A549 (cell line): ENCODE measurements at regions not wholly inside any gene's neighbourhood (a gene's known extent, or its start where the extent isn't known, plus 50 kb on each side); places are given as distances from the start of the nearest gene placed in this dataset.

Source experiments
- ATAC-seq, 2 experiments: fragments of 200-7000 bp in 1 of 2; fragments of >200 bp in 1 of 2; cut with Nextera tagmentation in 1 of 2; cut with Tn5 transposase in 1 of 2; 3 replicates each; pipeline versions ENCODE4 v1.8.0 to v1.9.1; 2018 to 2020; ENCODE audit warnings: mild to moderate bottlenecking in 1 of 2, moderate library complexity in 1 of 2
- CTCF ChIA-PET: fragments of 300-600 bp; sonication (Branson Sonifier 250); formaldehyde crosslinking; extraction: SDS; loops from one replicate; lab custom pipeline; 2021; ENCODE audit warnings: antibody characterized with exemption, inconsistent platforms; lab: Yijun Ruan, JAX
- POLR2A ChIA-PET: fragments of 350-600 bp; formaldehyde crosslinking; extraction: SDS; loops from one replicate; lab custom pipeline; 2021; ENCODE audit warnings: antibody characterized with exemption, inconsistent platforms; lab: Yijun Ruan, JAX
- DNase-seq, 2 experiments: peaks; one replicate each; pipeline versions ENCODE4 v3.0.0 to v3.0.0-alpha.2; 2011 to 2016; ENCODE audit warnings: low read depth in 1 of 2, low spot score in 1 of 2
- FAIRE-seq: peaks from 2 replicates; lab custom pipeline; 2011; peaks lifted over from hg19 to GRCh38; lab: Jason Lieb, UNC
- H3K27ac ChIP-seq, 2 experiments: fragments of >200 bp; sonication (Bioruptor Twin); formaldehyde crosslinking; 3 replicates each; pipeline ENCODE4 v1.5.1; 2016 to 2017
- H3K4me1 ChIP-seq: fragments of >200 bp; sonication (Bioruptor Twin); formaldehyde crosslinking; 3 replicates; pipeline ENCODE4 v1.6.1; 2016
- H3K4me2 ChIP-seq: fragments of >200 bp; sonication (Bioruptor Twin); formaldehyde crosslinking; 3 replicates; pipeline ENCODE4 v1.6.1; 2016
- H3K4me3 ChIP-seq: fragments of >200 bp; sonication (Bioruptor Twin); formaldehyde crosslinking; 3 replicates; pipeline ENCODE4 v1.5.1; 2016
- H3K9me3 ChIP-seq: fragments of >200 bp; sonication (Bioruptor Twin); formaldehyde crosslinking; 3 replicates; pipeline ENCODE4 v1.6.1; 2016
- BHLHE40 ChIP-seq: IDR thresholded peaks from 2 replicates; pipeline ENCODE4 v1.6.1; 2012; ENCODE audit warnings: low read depth, low read length, inconsistent platforms
- CBX8 ChIP-seq: fragments of 200-600 bp; sonication (generic); IDR thresholded peaks from 2 replicates; pipeline ENCODE4 v1.6.1; 2016
- CEBPB ChIP-seq, 2 experiments: fragments of >200 bp in 1 of 2; sonication (Bioruptor Twin) in 1 of 2; formaldehyde crosslinking in 1 of 2; IDR thresholded peaks; 2 replicates each; pipeline ENCODE4 v1.6.1; 2012 to 2016
- CHD2 ChIP-seq: fragments of 150-350 bp; IDR thresholded peaks from 2 replicates; pipeline ENCODE4 v1.6.1; 2014; ENCODE audit warnings: low read length; ENCODE audit not compliant: partially characterized antibody
- EHMT2 ChIP-seq: fragments of 200-600 bp; sonication (generic); IDR thresholded peaks from 2 replicates; pipeline ENCODE4 v1.6.1; 2016; ENCODE audit warnings: antibody characterized with exemption, low read depth, mild to moderate bottlenecking, moderate library complexity
- EP300 ChIP-seq, 2 experiments: fragments of >200 bp; sonication (Bioruptor Twin); formaldehyde crosslinking; IDR thresholded peaks; 2 replicates in 1 of 2; 3 replicates in 1 of 2; pipeline ENCODE4 v1.6.1; 2016 to 2017
- HDAC2 ChIP-seq: fragments of 200-600 bp; sonication (generic); IDR thresholded peaks from 2 replicates; pipeline ENCODE4 v1.6.1; 2016
- HEYL ChIP-seq: fragments of 250-450 bp; sonication (Bioruptor Pico); IDR thresholded peaks from 2 replicates; pipeline ENCODE4 v1.8.0; 2021; ENCODE audit warnings: mild to moderate bottlenecking, moderate library complexity
- HOXB5 ChIP-seq: fragments of 250-450 bp; sonication (Bioruptor Pico); IDR thresholded peaks from 2 replicates; pipeline ENCODE4 v1.5.0; 2020; ENCODE audit warnings: mild to moderate bottlenecking, moderate library complexity
- MAZ ChIP-seq: fragments of 150-350 bp; IDR thresholded peaks from 2 replicates; pipeline ENCODE4 v1.6.1; 2014; ENCODE audit warnings: antibody characterized with exemption, low read depth, low read length, borderline replicate concordance
- MYC ChIP-seq: IDR thresholded peaks from 2 replicates; pipeline ENCODE4 v1.6.1; 2012; ENCODE audit warnings: mild to moderate bottlenecking, inconsistent platforms, low read length, improper control_type of control experiment, borderline replicate concordance
- NPAS2 ChIP-seq: fragments of 250-450 bp; sonication (Bioruptor Pico); IDR thresholded peaks from 2 replicates; pipeline ENCODE4 v1.8.0; 2022; ENCODE audit warnings: mild to moderate bottlenecking, moderate library complexity, borderline replicate concordance
- PBX3 ChIP-seq: IDR thresholded peaks from 2 replicates; pipeline ENCODE4 v1.6.1; 2012
- PHF8 ChIP-seq: fragments of 200-600 bp; sonication (generic); IDR thresholded peaks from 2 replicates; pipeline ENCODE4 v1.6.1; 2016; ENCODE audit warnings: low read depth, mild to moderate bottlenecking, antibody characterized with exemption, moderate library complexity, borderline replicate concordance
- RAD21 ChIP-seq, 2 experiments: fragments of >200 bp in 1 of 2; sonication (Bioruptor Twin) in 1 of 2; formaldehyde crosslinking in 1 of 2; IDR thresholded peaks in 1 of 2; conservative IDR thresholded peaks in 1 of 2; 2 replicates in 1 of 2; 3 replicates in 1 of 2; pipeline ENCODE4 v1.6.1; 2012 to 2018; ENCODE audit warnings: inconsistent platforms in 1 of 2
- RARB ChIP-seq: fragments of 250-450 bp; sonication (Bioruptor Pico); IDR thresholded peaks from 2 replicates; pipeline ENCODE4 v1.8.0; 2021; ENCODE audit warnings: mild to moderate bottlenecking, moderate library complexity
- SMC3 ChIP-seq: fragments of >200 bp; sonication (Bioruptor Twin); formaldehyde crosslinking; IDR thresholded peaks from 3 replicates; pipeline ENCODE4 v1.6.1; 2018; ENCODE audit warnings: inconsistent platforms
- TFCP2L1 ChIP-seq: fragments of 250-450 bp; sonication (Bioruptor Pico); IDR thresholded peaks from 2 replicates; pipeline ENCODE4 v1.5.0; 2021; ENCODE audit warnings: mild to moderate bottlenecking
- ZC3H11A ChIP-seq: fragments of 450-650 bp; IDR thresholded peaks from 2 replicates; pipeline ENCODE4 v1.6.1; 2014; ENCODE audit warnings: antibody characterized with exemption, mild to moderate bottlenecking
- ZFP36 ChIP-seq: fragments of 450-650 bp; IDR thresholded peaks from 2 replicates; pipeline ENCODE4 v1.6.1; 2014; ENCODE audit warnings: borderline replicate concordance; ENCODE audit not compliant: partially characterized antibody
- WGBS: methylation state at CpG from one replicate; pipeline ENCODE4 v1.1.6; 2017; ENCODE audit errors: missing lambda C conversion rate; 5-methylcytosine and 5-hydroxymethylcytosine counted together
- TF ChIP-seq, protein P1 (sequence below): fragments of 250-450 bp; sonication (Bioruptor Pico); IDR thresholded peaks from 2 replicates; pipeline ENCODE4 v1.5.0; 2020; ENCODE audit warnings: low read depth, mild to moderate bottlenecking, moderate library complexity
- TF ChIP-seq, protein P2 (sequence below): fragments of >200 bp; sonication (Bioruptor Twin); formaldehyde crosslinking; IDR thresholded peaks from 3 replicates; pipeline ENCODE4 v1.6.1; 2016
- TF ChIP-seq, protein P3 (sequence below): fragments of 200-600 bp; sonication (generic); IDR thresholded peaks from 2 replicates; pipeline ENCODE4 v1.6.1; 2016; ENCODE audit warnings: antibody characterized with exemption, mild to moderate bottlenecking, moderate library complexity
- TF ChIP-seq, protein P4 (sequence below): fragments of >200 bp; sonication (Bioruptor Twin); formaldehyde crosslinking; IDR thresholded peaks from 2 replicates; pipeline ENCODE4 v1.6.1; 2016
- TF ChIP-seq, protein P5 (sequence below): fragments of 450-650 bp; IDR thresholded peaks from 2 replicates; pipeline ENCODE4 v1.6.1; 2014; ENCODE audit warnings: antibody characterized with exemption
- TF ChIP-seq, protein P6 (sequence below): fragments of >200 bp; sonication (Bioruptor Twin); formaldehyde crosslinking; IDR thresholded peaks from 3 replicates; pipeline ENCODE4 v1.5.1; 2016

- no peaks in the 10 kb centered on the region for H3K4me1 ChIP-seq
- POLR2A ChIA-PET: no interaction called here
- FAIRE-seq (no peak), DNase-seq (no peak)
- no peak overlapping the region for H3K4me3 ChIP-seq
- 6% methylated on average over 1 of the region's 1 CpG for WGBS
- H3K9me3 ChIP-seq: no peaks in the 10 kb centered on the region
- TF ChIP-seq, protein P1, sequence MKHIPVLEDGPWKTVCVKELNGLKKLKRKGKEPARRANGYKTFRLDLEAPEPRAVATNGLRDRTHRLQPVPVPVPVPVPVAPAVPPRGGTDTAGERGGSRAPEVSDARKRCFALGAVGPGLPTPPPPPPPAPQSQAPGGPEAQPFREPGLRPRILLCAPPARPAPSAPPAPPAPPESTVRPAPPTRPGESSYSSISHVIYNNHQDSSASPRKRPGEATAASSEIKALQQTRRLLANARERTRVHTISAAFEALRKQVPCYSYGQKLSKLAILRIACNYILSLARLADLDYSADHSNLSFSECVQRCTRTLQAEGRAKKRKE (CRISPR knock-in tag): no peak
- TF ChIP-seq BHLHE40: no peak
- TF ChIP-seq, protein P2, sequence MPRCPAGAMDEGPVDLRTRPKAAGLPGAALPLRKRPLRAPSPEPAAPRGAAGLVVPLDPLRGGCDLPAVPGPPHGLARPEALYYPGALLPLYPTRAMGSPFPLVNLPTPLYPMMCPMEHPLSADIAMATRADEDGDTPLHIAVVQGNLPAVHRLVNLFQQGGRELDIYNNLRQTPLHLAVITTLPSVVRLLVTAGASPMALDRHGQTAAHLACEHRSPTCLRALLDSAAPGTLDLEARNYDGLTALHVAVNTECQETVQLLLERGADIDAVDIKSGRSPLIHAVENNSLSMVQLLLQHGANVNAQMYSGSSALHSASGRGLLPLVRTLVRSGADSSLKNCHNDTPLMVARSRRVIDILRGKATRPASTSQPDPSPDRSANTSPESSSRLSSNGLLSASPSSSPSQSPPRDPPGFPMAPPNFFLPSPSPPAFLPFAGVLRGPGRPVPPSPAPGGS: no peak
- no peak for TF ChIP-seq ZC3H11A
- no peak for TF ChIP-seq CHD2
- TF ChIP-seq, protein P3, sequence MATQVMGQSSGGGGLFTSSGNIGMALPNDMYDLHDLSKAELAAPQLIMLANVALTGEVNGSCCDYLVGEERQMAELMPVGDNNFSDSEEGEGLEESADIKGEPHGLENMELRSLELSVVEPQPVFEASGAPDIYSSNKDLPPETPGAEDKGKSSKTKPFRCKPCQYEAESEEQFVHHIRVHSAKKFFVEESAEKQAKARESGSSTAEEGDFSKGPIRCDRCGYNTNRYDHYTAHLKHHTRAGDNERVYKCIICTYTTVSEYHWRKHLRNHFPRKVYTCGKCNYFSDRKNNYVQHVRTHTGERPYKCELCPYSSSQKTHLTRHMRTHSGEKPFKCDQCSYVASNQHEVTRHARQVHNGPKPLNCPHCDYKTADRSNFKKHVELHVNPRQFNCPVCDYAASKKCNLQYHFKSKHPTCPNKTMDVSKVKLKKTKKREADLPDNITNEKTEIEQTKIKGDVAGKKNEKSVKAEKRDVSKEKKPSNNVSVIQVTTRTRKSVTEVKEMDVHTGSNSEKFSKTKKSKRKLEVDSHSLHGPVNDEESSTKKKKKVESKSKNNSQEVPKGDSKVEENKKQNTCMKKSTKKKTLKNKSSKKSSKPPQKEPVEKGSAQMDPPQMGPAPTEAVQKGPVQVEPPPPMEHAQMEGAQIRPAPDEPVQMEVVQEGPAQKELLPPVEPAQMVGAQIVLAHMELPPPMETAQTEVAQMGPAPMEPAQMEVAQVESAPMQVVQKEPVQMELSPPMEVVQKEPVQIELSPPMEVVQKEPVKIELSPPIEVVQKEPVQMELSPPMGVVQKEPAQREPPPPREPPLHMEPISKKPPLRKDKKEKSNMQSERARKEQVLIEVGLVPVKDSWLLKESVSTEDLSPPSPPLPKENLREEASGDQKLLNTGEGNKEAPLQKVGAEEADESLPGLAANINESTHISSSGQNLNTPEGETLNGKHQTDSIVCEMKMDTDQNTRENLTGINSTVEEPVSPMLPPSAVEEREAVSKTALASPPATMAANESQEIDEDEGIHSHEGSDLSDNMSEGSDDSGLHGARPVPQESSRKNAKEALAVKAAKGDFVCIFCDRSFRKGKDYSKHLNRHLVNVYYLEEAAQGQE: no peak
- no peak for TF ChIP-seq PBX3
- TF ChIP-seq MYC: no peak
- no peak for TF ChIP-seq TFCP2L1
- no peak for TF ChIP-seq ZFP36
- TF ChIP-seq, protein P4, sequence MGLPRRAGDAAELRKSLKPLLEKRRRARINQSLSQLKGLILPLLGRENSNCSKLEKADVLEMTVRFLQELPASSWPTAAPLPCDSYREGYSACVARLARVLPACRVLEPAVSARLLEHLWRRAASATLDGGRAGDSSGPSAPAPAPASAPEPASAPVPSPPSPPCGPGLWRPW: no peak
- TF ChIP-seq EHMT2: no peak
- TF ChIP-seq PHF8: no peak
- no peak for TF ChIP-seq RARB (CRISPR knock-in tag)
- TF ChIP-seq HOXB5: no peak
- no peak for TF ChIP-seq HDAC2
- TF ChIP-seq NPAS2: no peak
- TF ChIP-seq EP300 (IDR thresholded peaks at IDR 0.05): no peak
- TF ChIP-seq CBX8: no peak
- TF ChIP-seq, all 56 proteins: peak for 0
- CTCF ChIA-PET: interaction anchor here (1.0 kb wide), 1 partner anchor 15 kb away, joined by 3 read pairs; no protein-coding TSS in a partner anchor
- no peak for ATAC-seq
- H3K27ac ChIP-seq: no peak overlapping the region
- H3K4me2 ChIP-seq: no peak overlapping the region
Observed at GRCh38 chr3:94331831-94332230, 269.0 kb downstream of the NSUN3 start.

GRCh38 chr3:94336046-94336753 lies 273.3 kb downstream of the NSUN3 start:
- CTCF ChIA-PET: interaction anchor here (0.6 to 1.2 kb wide), 4 partner anchors 9 to 378 kb away, joined by 3 to 5 read pairs (median 3); no protein-coding TSS in a partner anchor
- peak; percentile 82 to 93 for ATAC-seq
- FAIRE-seq: no peak
- Histone ChIP-seq H3K4me1 (no peaks in the 10 kb centered on the region), H3K4me2 (no peak overlapping the region), H3K27ac (no peak overlapping the region), H3K9me3 (no peaks in the 10 kb centered on the region), H3K4me3 (no peak overlapping the region)
- POLR2A ChIA-PET: no interaction called here
- 33% methylated on average over 4 of the region's 4 CpGs for WGBS
- peak; percentile 2 to 60 for DNase-seq
- peak; percentile 72 to 73 for TF ChIP-seq RAD21 (conservative IDR thresholded peaks at IDR 0.05 in 1 of 2, IDR thresholded peaks at IDR 0.05 in 1 of 2)
- TF ChIP-seq, protein P5, sequence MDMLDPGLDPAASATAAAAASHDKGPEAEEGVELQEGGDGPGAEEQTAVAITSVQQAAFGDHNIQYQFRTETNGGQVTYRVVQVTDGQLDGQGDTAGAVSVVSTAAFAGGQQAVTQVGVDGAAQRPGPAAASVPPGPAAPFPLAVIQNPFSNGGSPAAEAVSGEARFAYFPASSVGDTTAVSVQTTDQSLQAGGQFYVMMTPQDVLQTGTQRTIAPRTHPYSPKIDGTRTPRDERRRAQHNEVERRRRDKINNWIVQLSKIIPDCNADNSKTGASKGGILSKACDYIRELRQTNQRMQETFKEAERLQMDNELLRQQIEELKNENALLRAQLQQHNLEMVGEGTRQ: no peak
- TF ChIP-seq PBX3: no peak
- no peak for TF ChIP-seq HEYL
- TF ChIP-seq CEBPB (IDR thresholded peaks at IDR 0.05): no peak
- TF ChIP-seq SMC3: peak; percentile 55; the same call in 2 of the 3 replicates
- TF ChIP-seq MAZ: no peak
- TF ChIP-seq, protein P6, sequence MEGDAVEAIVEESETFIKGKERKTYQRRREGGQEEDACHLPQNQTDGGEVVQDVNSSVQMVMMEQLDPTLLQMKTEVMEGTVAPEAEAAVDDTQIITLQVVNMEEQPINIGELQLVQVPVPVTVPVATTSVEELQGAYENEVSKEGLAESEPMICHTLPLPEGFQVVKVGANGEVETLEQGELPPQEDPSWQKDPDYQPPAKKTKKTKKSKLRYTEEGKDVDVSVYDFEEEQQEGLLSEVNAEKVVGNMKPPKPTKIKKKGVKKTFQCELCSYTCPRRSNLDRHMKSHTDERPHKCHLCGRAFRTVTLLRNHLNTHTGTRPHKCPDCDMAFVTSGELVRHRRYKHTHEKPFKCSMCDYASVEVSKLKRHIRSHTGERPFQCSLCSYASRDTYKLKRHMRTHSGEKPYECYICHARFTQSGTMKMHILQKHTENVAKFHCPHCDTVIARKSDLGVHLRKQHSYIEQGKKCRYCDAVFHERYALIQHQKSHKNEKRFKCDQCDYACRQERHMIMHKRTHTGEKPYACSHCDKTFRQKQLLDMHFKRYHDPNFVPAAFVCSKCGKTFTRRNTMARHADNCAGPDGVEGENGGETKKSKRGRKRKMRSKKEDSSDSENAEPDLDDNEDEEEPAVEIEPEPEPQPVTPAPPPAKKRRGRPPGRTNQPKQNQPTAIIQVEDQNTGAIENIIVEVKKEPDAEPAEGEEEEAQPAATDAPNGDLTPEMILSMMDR: peak; percentile 56
